ENCODE measurements at regions not wholly inside any gene's neighbourhood (a gene's known extent, or its start where the extent isn't known, plus 50 kb on each side); places are given as distances from the start of the nearest gene placed in this dataset.

- no peaks in the 10 kb centered on the region for H3K36me3 ChIP-seq (ENCODE audit: control insufficient read depth in 1 of 2, insufficient read depth in 2 of 2, low read length in 2 of 2)
- H2AFZ ChIP-seq (ENCODE audit: low read depth, low read length, poor library complexity, severe bottlenecking): no peak overlapping the region
- ChIA-PET RAD21 (ENCODE audit: low non-redundant PET in 1 of 2, low total read pairs in 2 of 2, uncharacterized antibody in 2 of 2, unreplicated experiment in 2 of 2) (interaction anchor here (1.0 kb wide), 2 partner anchors 9 to 751 kb away, joined by 3 to 4 read pairs; no protein-coding TSS in a partner anchor), POLR2A (no interaction called here), CTCF (interaction anchor here (1.0 to 4.3 kb wide), 5 partner anchors 8 to 751 kb away, joined by 3 to 31 read pairs (median 4); no protein-coding TSS in a partner anchor)
- no peak for TF ChIP-seq EZH2phosphoT487 (IDR thresholded peaks at IDR 0.05; ENCODE audit: borderline replicate concordance)
- TF ChIP-seq EGR1 (IDR thresholded peaks at IDR 0.05; ENCODE audit: low read depth): no peak
- TF ChIP-seq, protein P1, sequence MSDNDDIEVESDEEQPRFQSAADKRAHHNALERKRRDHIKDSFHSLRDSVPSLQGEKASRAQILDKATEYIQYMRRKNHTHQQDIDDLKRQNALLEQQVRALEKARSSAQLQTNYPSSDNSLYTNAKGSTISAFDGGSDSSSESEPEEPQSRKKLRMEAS (IDR thresholded peaks at IDR 0.05): no peak
- TF ChIP-seq, protein P2, sequence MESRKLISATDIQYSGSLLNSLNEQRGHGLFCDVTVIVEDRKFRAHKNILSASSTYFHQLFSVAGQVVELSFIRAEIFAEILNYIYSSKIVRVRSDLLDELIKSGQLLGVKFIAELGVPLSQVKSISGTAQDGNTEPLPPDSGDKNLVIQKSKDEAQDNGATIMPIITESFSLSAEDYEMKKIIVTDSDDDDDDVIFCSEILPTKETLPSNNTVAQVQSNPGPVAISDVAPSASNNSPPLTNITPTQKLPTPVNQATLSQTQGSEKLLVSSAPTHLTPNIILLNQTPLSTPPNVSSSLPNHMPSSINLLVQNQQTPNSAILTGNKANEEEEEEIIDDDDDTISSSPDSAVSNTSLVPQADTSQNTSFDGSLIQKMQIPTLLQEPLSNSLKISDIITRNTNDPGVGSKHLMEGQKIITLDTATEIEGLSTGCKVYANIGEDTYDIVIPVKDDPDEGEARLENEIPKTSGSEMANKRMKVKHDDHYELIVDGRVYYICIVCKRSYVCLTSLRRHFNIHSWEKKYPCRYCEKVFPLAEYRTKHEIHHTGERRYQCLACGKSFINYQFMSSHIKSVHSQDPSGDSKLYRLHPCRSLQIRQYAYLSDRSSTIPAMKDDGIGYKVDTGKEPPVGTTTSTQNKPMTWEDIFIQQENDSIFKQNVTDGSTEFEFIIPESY (IDR thresholded peaks at IDR 0.05; ENCODE audit: extremely low read depth, insufficient replicate concordance, low read length): no peak
- TF ChIP-seq JUND (IDR thresholded peaks at IDR 0.05): no peak
- no peak for TF ChIP-seq TCF7L2 (IDR thresholded peaks at IDR 0.05; ENCODE audit: borderline replicate concordance, extremely low read depth, insufficient read depth, insufficient read length)
- TF ChIP-seq, protein P3, sequence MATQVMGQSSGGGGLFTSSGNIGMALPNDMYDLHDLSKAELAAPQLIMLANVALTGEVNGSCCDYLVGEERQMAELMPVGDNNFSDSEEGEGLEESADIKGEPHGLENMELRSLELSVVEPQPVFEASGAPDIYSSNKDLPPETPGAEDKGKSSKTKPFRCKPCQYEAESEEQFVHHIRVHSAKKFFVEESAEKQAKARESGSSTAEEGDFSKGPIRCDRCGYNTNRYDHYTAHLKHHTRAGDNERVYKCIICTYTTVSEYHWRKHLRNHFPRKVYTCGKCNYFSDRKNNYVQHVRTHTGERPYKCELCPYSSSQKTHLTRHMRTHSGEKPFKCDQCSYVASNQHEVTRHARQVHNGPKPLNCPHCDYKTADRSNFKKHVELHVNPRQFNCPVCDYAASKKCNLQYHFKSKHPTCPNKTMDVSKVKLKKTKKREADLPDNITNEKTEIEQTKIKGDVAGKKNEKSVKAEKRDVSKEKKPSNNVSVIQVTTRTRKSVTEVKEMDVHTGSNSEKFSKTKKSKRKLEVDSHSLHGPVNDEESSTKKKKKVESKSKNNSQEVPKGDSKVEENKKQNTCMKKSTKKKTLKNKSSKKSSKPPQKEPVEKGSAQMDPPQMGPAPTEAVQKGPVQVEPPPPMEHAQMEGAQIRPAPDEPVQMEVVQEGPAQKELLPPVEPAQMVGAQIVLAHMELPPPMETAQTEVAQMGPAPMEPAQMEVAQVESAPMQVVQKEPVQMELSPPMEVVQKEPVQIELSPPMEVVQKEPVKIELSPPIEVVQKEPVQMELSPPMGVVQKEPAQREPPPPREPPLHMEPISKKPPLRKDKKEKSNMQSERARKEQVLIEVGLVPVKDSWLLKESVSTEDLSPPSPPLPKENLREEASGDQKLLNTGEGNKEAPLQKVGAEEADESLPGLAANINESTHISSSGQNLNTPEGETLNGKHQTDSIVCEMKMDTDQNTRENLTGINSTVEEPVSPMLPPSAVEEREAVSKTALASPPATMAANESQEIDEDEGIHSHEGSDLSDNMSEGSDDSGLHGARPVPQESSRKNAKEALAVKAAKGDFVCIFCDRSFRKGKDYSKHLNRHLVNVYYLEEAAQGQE (IDR thresholded peaks at IDR 0.05; ENCODE audit: low read depth): no peak
- no peak for TF ChIP-seq YY1 (IDR thresholded peaks at IDR 0.05; ENCODE audit: extremely low read depth, insufficient replicate concordance, low read depth, low read length)
- TF ChIP-seq CBX3 (IDR thresholded peaks at IDR 0.05; ENCODE audit: low read depth): no peak
- TF ChIP-seq SP1 (IDR thresholded peaks at IDR 0.05; ENCODE audit: low read depth): no peak
- TF ChIP-seq FOSL1 (IDR thresholded peaks at IDR 0.05; ENCODE audit: low read depth): no peak
- no peak for TF ChIP-seq SRF (IDR thresholded peaks at IDR 0.05; ENCODE audit: low read depth)
- peak; percentile 84 for TF ChIP-seq RAD21 (IDR thresholded peaks at IDR 0.05; ENCODE audit: low read depth)
- TF ChIP-seq ELF1 (IDR thresholded peaks at IDR 0.05; ENCODE audit: borderline replicate concordance, low read depth): no peak
- TF ChIP-seq ZFX (IDR thresholded peaks at IDR 0.05): no peak
- no peak for TF ChIP-seq SIN3A (IDR thresholded peaks at IDR 0.05; ENCODE audit: low read depth)
- TF ChIP-seq CTCF (IDR thresholded peaks at IDR 0.05 in 2 of 3, conservative IDR thresholded peaks at IDR 0.05 in 1 of 3; ENCODE audit: borderline replicate concordance in 1 of 3, insufficient read depth in 1 of 3, low read depth in 2 of 3, low read length in 2 of 3): peak; percentile 76 to 80 (median 78)
- no peaks in the 10 kb centered on the region for H4K20me1 ChIP-seq (ENCODE audit: insufficient read depth)
- DNase-seq (ENCODE audit: low read depth, low spot score): peak; percentile 64
- peak; percentile 97 for ATAC-seq
- no peak overlapping the region for H3K27ac ChIP-seq (ENCODE audit: low read depth, low read length)
- H3K9me3 ChIP-seq (ENCODE audit: control insufficient read depth in 1 of 2, insufficient read depth in 1 of 2, low read depth in 1 of 2, low read length in 2 of 2): no peaks in the 10 kb centered on the region
- no peaks in the 10 kb centered on the region for H3K79me2 ChIP-seq (ENCODE audit: insufficient read depth, low read length)
- H3K27me3 ChIP-seq (ENCODE audit: insufficient read depth, low read length): no peaks in the 10 kb centered on the region
- H3K4me3 ChIP-seq (replicated peaks in 1 of 2; ENCODE audit: low read depth in 1 of 2, low read length in 2 of 2): no peak overlapping the region
- no peak overlapping the region for H3K9ac ChIP-seq (ENCODE audit: low read length)
- no TSS peak for BruUV-seq (replicated peaks)
- intact Hi-C loops (cut with micrococcal nuclease): loop anchor here (1.0 to 10.0 kb wide), 3 partner anchors 120 to 750 kb away; partner anchors contain the start of gene GALNT18
- no peaks in the 10 kb centered on the region for H3K4me1 ChIP-seq (ENCODE audit: control insufficient read depth in 1 of 2, insufficient read depth in 2 of 2, low read length in 2 of 2)
- no peak overlapping the region for H3K4me2 ChIP-seq (ENCODE audit: low read length)
- H3K9me2 ChIP-seq (ENCODE audit: insufficient read depth): no peaks in the 10 kb centered on the region
These were observed 179.2 kb upstream of the ZBED5 start for GRCh38 chr11:11036848-11037732.

Measured in HCT116 (cell line).